ENCODE measurements at regions not wholly inside any gene's neighbourhood (a gene's known extent, or its start where the extent isn't known, plus 50 kb on each side); places are given as distances from the start of the nearest gene placed in this dataset.

GRCh38 chr18:71442731-71443141, 1101.4 kb downstream of the CBLN2 start:
- DNase-seq (ENCODE audit: low spot score in 2 of 2), result no peak
- intact Hi-C loops (cut with DNase I; ENCODE audit: low total_unique reads), result no loop called here
- no peak overlapping the region for H3K4me3 ChIP-seq (ENCODE audit: low read depth, poor library complexity, severe bottlenecking)
- 21 to 24% methylated on average over 3 of the region's 3 CpGs for WGBS, 2 donors
- TF ChIP-seq POLR2A (IDR thresholded peaks at IDR 0.05) (no peak), CTCF (IDR thresholded peaks at IDR 0.05) (no peak)

GRCh38 chr18:71441156-71441555, 1103.0 kb downstream of the CBLN2 start:
- no peak for DNase-seq (ENCODE audit: low spot score in 2 of 2)
- intact Hi-C loops (cut with DNase I; ENCODE audit: low total_unique reads), result no loop called here
- H3K4me3 ChIP-seq (ENCODE audit: low read depth, poor library complexity, severe bottlenecking), result no peak overlapping the region
- TF ChIP-seq CTCF (IDR thresholded peaks at IDR 0.05), result no peak
- no peak for TF ChIP-seq POLR2A (IDR thresholded peaks at IDR 0.05)
- 69% methylated on average over 4 of the region's 4 CpGs for WGBS, 2 donors

GRCh38 chr18:71437511-71437910, 1106.6 kb downstream of the CBLN2 start:
- no peak for DNase-seq (ENCODE audit: low spot score in 2 of 2)
- intact Hi-C loops (cut with DNase I; ENCODE audit: low total_unique reads), result no loop called here
- H3K4me3 ChIP-seq (ENCODE audit: low read depth, poor library complexity, severe bottlenecking), result no peak overlapping the region
- no peak for TF ChIP-seq POLR2A (IDR thresholded peaks at IDR 0.05)
- no peak for TF ChIP-seq CTCF (IDR thresholded peaks at IDR 0.05)
- WGBS, 2 donors, result 61 to 71% methylated on average over 2 of the region's 2 CpGs

- DNase-seq (ENCODE audit: low spot score in 2 of 2), result no peak
- TF ChIP-seq POLR2A (IDR thresholded peaks at IDR 0.05), result no peak
- no peak for TF ChIP-seq CTCF (IDR thresholded peaks at IDR 0.05)
- intact Hi-C loops (cut with DNase I; ENCODE audit: low total_unique reads), result no loop called here
- 83 to 85% methylated on average over 2 of the region's 2 CpGs for WGBS, 2 donors
- H3K4me3 ChIP-seq (ENCODE audit: low read depth, poor library complexity, severe bottlenecking), result no peak overlapping the region
Measured at GRCh38 chr18:71433373-71433772, 1110.8 kb downstream of the CBLN2 start.

GRCh38 chr18:71431689-71432088, 1112.5 kb downstream of the CBLN2 start:
- intact Hi-C loops (cut with DNase I; ENCODE audit: low total_unique reads), result no loop called here
- no peak overlapping the region for H3K4me3 ChIP-seq (ENCODE audit: low read depth, poor library complexity, severe bottlenecking)
- no peak for TF ChIP-seq CTCF (IDR thresholded peaks at IDR 0.05)
- no peak for TF ChIP-seq POLR2A (IDR thresholded peaks at IDR 0.05)
- no peak for DNase-seq (ENCODE audit: low spot score in 2 of 2)

GRCh38 chr18:71431171-71431570, 1113.0 kb downstream of the CBLN2 start:
- H3K4me3 ChIP-seq (ENCODE audit: low read depth, poor library complexity, severe bottlenecking), result no peak overlapping the region
- DNase-seq (ENCODE audit: low spot score in 2 of 2), result no peak
- 51 to 60% methylated on average over 5 of the region's 5 CpGs for WGBS, 2 donors
- TF ChIP-seq POLR2A (IDR thresholded peaks at IDR 0.05) (no peak), CTCF (IDR thresholded peaks at IDR 0.05) (no peak)
- intact Hi-C loops (cut with DNase I; ENCODE audit: low total_unique reads), result no loop called here
